ENCODE measurements at regions not wholly inside any gene's neighbourhood (a gene's known extent, or its start where the extent isn't known, plus 50 kb on each side); places are given as distances from the start of the nearest gene placed in this dataset.
A peak's percentile ranks its signal among the peaks of the same experiment; 100 is the strongest.

GRCh38 chr12:5191803-5192538 is 148.3 kb downstream of the KCNA5 start:
- no peaks in the 10 kb centered on the region for H3K27me3 ChIP-seq (ENCODE audit: control insufficient read depth, insufficient read depth, low read length)
- no peak for DNase-seq
- 76% methylated on average over 2 of the region's 6 CpGs for WGBS (ENCODE audit: insufficient coverage)
- H3K36me3 ChIP-seq (ENCODE audit: control insufficient read depth, insufficient read depth, low read length), result no peaks in the 10 kb centered on the region
- no peaks in the 10 kb centered on the region for H3K4me1 ChIP-seq (ENCODE audit: control insufficient read depth, insufficient read depth, low read length)
- no peak overlapping the region for H3K4me3 ChIP-seq (ENCODE audit: low read length)
- H3K9me3 ChIP-seq (replicated peaks; ENCODE audit: control insufficient read depth, low read depth, low read length), result no peaks in the 10 kb centered on the region
- H3K27ac ChIP-seq (ENCODE audit: low read length), result no peak overlapping the region

GRCh38 chr12:5192726-5193125 is 149.0 kb downstream of the KCNA5 start:
- Histone ChIP-seq H3K27me3 (ENCODE audit: control insufficient read depth, insufficient read depth, low read length) (no peaks in the 10 kb centered on the region), H3K9me3 (replicated peaks; ENCODE audit: control insufficient read depth, low read depth, low read length) (no peaks in the 10 kb centered on the region), H3K4me1 (ENCODE audit: control insufficient read depth, insufficient read depth, low read length) (no peaks in the 10 kb centered on the region), H3K36me3 (ENCODE audit: control insufficient read depth, insufficient read depth, low read length) (no peaks in the 10 kb centered on the region), H3K27ac (ENCODE audit: low read length) (no peak overlapping the region), H3K4me3 (ENCODE audit: low read length) (no peak overlapping the region)
- DNase-seq, result no peak
- no CpG with 5 or more reads among the region's 2 CpGs for WGBS (ENCODE audit: insufficient coverage)

DNA sequence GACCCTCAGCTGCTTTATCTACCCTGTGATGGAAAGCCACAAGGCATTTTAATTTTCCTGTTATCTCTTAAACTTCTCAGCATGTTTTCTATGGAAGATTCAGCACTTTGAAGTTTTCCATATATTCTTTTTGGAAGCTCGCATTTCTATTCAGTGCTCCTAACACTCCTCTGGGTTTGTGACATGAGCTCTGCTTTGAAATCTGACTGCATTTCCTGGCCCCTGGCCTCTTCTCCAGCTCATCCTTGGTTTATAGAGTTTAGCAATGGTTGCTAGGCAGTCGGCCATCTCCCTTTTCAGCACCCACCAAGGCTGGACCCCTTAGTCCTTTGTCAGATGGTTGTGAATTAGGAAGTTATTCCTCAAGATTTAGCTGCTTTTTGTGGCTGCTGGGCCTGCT is 150.6 kb downstream of the KCNA5 start:
- Histone ChIP-seq H3K27me3 (ENCODE audit: control insufficient read depth, insufficient read depth, low read length) (no peaks in the 10 kb centered on the region), H3K9me3 (replicated peaks; ENCODE audit: control insufficient read depth, low read depth, low read length) (no peaks in the 10 kb centered on the region), H3K4me1 (ENCODE audit: control insufficient read depth, insufficient read depth, low read length) (no peaks in the 10 kb centered on the region), H3K27ac (ENCODE audit: low read length) (no peak overlapping the region), H3K4me3 (ENCODE audit: low read length) (no peak overlapping the region), H3K36me3 (ENCODE audit: control insufficient read depth, insufficient read depth, low read length) (no peaks in the 10 kb centered on the region)
- no peak for DNase-seq
- WGBS (ENCODE audit: insufficient coverage), result no CpG with 5 or more reads among the region's 2 CpGs

DNA sequence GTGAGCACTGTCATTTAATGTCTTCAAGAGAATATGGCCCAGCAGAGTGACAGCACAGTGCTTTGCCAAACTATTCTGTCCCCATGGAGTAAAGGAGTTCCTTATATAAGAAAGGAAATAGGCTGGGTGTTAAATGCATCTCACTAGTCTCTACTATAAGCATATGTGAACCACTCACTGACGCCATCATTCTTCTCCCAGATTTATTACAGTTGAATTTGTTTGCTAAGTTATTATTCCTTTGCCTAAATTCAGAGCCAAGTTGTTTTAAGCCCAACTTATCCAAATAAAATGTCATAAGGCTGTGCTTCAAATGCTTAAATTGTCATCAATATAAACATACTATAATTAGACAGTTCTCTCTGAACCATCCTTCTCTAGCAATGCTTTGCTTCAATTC is 151.6 kb downstream of the KCNA5 start:
- Histone ChIP-seq H3K36me3 (ENCODE audit: control insufficient read depth, insufficient read depth, low read length) (no peaks in the 10 kb centered on the region), H3K27ac (ENCODE audit: low read length) (no peak overlapping the region), H3K27me3 (ENCODE audit: control insufficient read depth, insufficient read depth, low read length) (no peaks in the 10 kb centered on the region), H3K4me1 (ENCODE audit: control insufficient read depth, insufficient read depth, low read length) (no peaks in the 10 kb centered on the region), H3K9me3 (replicated peaks; ENCODE audit: control insufficient read depth, low read depth, low read length) (no peaks in the 10 kb centered on the region), H3K4me3 (ENCODE audit: low read length) (no peak overlapping the region)
- no CpG with 5 or more reads among the region's 1 CpG for WGBS (ENCODE audit: insufficient coverage)
- no peak for DNase-seq

DNA sequence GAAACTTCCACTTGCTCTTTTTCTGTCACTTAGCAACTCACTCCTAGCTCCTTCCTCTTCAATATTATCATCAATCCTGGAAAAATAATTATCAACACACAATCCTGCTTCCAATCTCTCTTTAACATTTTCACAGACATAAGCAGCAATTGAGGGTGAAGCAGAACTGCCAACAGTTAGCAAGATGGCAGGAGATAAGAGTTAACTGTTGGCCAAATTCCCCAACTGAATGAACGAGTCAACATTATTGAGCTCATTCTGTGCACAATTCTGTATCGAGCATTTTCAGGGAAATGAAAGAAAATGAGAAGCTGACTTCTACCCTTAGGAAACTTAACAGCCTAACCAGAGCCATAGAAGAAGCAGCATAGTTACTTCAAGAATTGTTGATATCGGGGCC is 152.0 kb downstream of the KCNA5 start:
- Histone ChIP-seq H3K27me3 (ENCODE audit: control insufficient read depth, insufficient read depth, low read length) (no peaks in the 10 kb centered on the region), H3K27ac (ENCODE audit: low read length) (no peak overlapping the region), H3K36me3 (ENCODE audit: control insufficient read depth, insufficient read depth, low read length) (no peaks in the 10 kb centered on the region), H3K9me3 (replicated peaks; ENCODE audit: control insufficient read depth, low read depth, low read length) (no peaks in the 10 kb centered on the region), H3K4me1 (ENCODE audit: control insufficient read depth, insufficient read depth, low read length) (no peaks in the 10 kb centered on the region), H3K4me3 (ENCODE audit: low read length) (no peak overlapping the region)
- 82% methylated on average over 3 of the region's 3 CpGs for WGBS (ENCODE audit: insufficient coverage)
- DNase-seq, result no peak

DNA sequence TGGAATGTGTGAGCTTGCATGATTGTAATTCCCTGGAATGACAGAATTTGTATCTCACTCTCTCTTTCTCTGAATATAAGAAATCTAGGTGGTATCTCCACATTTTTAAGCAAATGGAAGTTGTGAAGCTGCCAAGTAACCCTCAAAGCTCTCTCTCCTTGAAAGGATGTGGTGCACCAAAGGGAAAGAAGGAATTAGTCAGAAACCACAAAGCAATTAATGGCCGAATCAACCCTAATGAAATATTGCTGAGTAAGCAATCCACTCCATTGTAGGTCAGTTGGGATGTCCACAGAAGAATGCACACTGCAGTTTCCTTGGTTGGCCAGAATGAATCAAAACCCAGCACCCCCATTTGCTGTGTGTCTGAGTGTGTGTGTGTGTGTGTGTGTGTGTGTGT is 153.5 kb downstream of the KCNA5 start:
- H3K4me1 ChIP-seq (ENCODE audit: control insufficient read depth, insufficient read depth, low read length), result no peaks in the 10 kb centered on the region
- WGBS (ENCODE audit: insufficient coverage), result no CpG with 5 or more reads among the region's 1 CpG
- H3K27me3 ChIP-seq (ENCODE audit: control insufficient read depth, insufficient read depth, low read length), result no peaks in the 10 kb centered on the region
- DNase-seq, result no peak
- H3K27ac ChIP-seq (ENCODE audit: low read length), result no peak overlapping the region
- no peaks in the 10 kb centered on the region for H3K36me3 ChIP-seq (ENCODE audit: control insufficient read depth, insufficient read depth, low read length)
- no peaks in the 10 kb centered on the region for H3K9me3 ChIP-seq (replicated peaks; ENCODE audit: control insufficient read depth, low read depth, low read length)
- no peak overlapping the region for H3K4me3 ChIP-seq (ENCODE audit: low read length)

DNA sequence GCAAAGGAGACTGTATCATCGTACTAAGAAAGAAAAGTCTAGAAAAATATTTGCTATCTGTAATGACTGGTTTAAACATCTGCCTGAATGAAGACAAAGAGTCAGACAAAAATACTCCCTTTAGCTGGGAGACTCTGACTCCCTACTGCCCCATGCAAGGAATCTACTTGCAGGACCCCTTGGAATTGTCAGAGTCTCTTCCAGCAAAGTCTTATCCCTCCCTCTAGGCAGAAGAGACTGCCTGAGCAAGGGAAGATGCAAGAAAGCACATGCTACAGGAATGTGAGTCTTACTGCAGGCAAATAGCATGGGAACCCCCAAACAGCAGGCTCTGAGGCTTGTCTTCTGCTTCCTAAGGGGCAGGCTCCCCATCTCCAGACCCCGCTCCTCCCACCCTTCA is 154.0 kb downstream of the KCNA5 start:
- DNase-seq, result no peak

GRCh38 chr12:5200278-5201087 is 156.8 kb downstream of the KCNA5 start:
- no peak for DNase-seq
- Histone ChIP-seq H3K4me3 (ENCODE audit: low read length) (no peak overlapping the region), H3K27ac (ENCODE audit: low read length) (no peak overlapping the region), H3K4me1 (ENCODE audit: control insufficient read depth, insufficient read depth, low read length) (no peaks in the 10 kb centered on the region), H3K9me3 (replicated peaks; ENCODE audit: control insufficient read depth, low read depth, low read length) (no peaks in the 10 kb centered on the region), H3K27me3 (ENCODE audit: control insufficient read depth, insufficient read depth, low read length) (no peaks in the 10 kb centered on the region), H3K36me3 (ENCODE audit: control insufficient read depth, insufficient read depth, low read length) (no peaks in the 10 kb centered on the region)
- WGBS (ENCODE audit: insufficient coverage), result 35% methylated on average over 5 of the region's 14 CpGs

More for the DNA sequence above, 154.0 kb downstream of the KCNA5 start:
- no peaks in the 10 kb centered on the region for H3K36me3 ChIP-seq (ENCODE audit: control insufficient read depth, insufficient read depth, low read length)
- H3K27ac ChIP-seq (ENCODE audit: low read length), result no peak overlapping the region
- WGBS (ENCODE audit: insufficient coverage), result 92% methylated on average over 1 of the region's 2 CpGs
- no peaks in the 10 kb centered on the region for H3K9me3 ChIP-seq (replicated peaks; ENCODE audit: control insufficient read depth, low read depth, low read length)
- H3K27me3 ChIP-seq (ENCODE audit: control insufficient read depth, insufficient read depth, low read length), result no peaks in the 10 kb centered on the region
- H3K4me3 ChIP-seq (ENCODE audit: low read length), result no peak overlapping the region
- H3K4me1 ChIP-seq (ENCODE audit: control insufficient read depth, insufficient read depth, low read length), result no peaks in the 10 kb centered on the region

- Histone ChIP-seq H3K36me3 (ENCODE audit: control insufficient read depth, insufficient read depth, low read length) (no peaks in the 10 kb centered on the region), H3K4me1 (ENCODE audit: control insufficient read depth, insufficient read depth, low read length) (no peaks in the 10 kb centered on the region), H3K9me3 (replicated peaks; ENCODE audit: control insufficient read depth, low read depth, low read length) (no peaks in the 10 kb centered on the region), H3K27ac (ENCODE audit: low read length) (no peak overlapping the region), H3K4me3 (ENCODE audit: low read length) (no peak overlapping the region), H3K27me3 (ENCODE audit: control insufficient read depth, insufficient read depth, low read length) (no peaks in the 10 kb centered on the region)
- peak; percentile 32 for DNase-seq
- WGBS (ENCODE audit: insufficient coverage), result 50% methylated on average over 12 of the region's 18 CpGs
Measured at GRCh38 chr12:5201554-5202218, 158.0 kb downstream of the KCNA5 start.

GRCh38 chr12:5203274-5203673 is 159.6 kb downstream of the KCNA5 start:
- Histone ChIP-seq H3K4me1 (ENCODE audit: control insufficient read depth, insufficient read depth, low read length) (no peaks in the 10 kb centered on the region), H3K36me3 (ENCODE audit: control insufficient read depth, insufficient read depth, low read length) (no peaks in the 10 kb centered on the region), H3K4me3 (ENCODE audit: low read length) (no peak overlapping the region), H3K27me3 (ENCODE audit: control insufficient read depth, insufficient read depth, low read length) (no peaks in the 10 kb centered on the region), H3K9me3 (replicated peaks; ENCODE audit: control insufficient read depth, low read depth, low read length) (no peaks in the 10 kb centered on the region), H3K27ac (ENCODE audit: low read length) (no peak overlapping the region)
- DNase-seq, result no peak
- WGBS (ENCODE audit: insufficient coverage), result no CpG with 5 or more reads among the region's 1 CpG

Measured in muscle of leg (tissue), 3 donors.